Bronchial epithelial cell (primary cell): ENCODE measurements at regions not wholly inside any gene's neighbourhood (a gene's known extent, or its start where the extent isn't known, plus 50 kb on each side); places are given as distances from the start of the nearest gene placed in this dataset.
"Not testable (repeated sequence)": the region's sequence is repeated elsewhere in the genome, so short reads cannot be mapped to it uniquely, and the experiment has no call there.

Experiments used
- DNase-seq: peaks from one replicate; pipeline ENCODE4 v3.0.0-alpha.2; 2010; ENCODE audit warnings: low read depth
- FAIRE-seq: peaks from 2 replicates; lab custom pipeline; 2011; peaks lifted over from hg19 to GRCh38; lab: Jason Lieb, UNC
- H3K27me3 ChIP-seq: 2 replicates; pipeline ENCODE4 v1.5.1; 2011; ENCODE audit warnings: low read length; ENCODE audit not compliant: control insufficient read depth, insufficient read depth
- H3K36me3 ChIP-seq: 2 replicates; pipeline ENCODE4 v1.5.1; 2011; ENCODE audit warnings: low read length; ENCODE audit not compliant: control insufficient read depth, insufficient read depth
- H3K4me3 ChIP-seq: 2 replicates; pipeline ENCODE4 v1.5.1; 2011; ENCODE audit warnings: mild to moderate bottlenecking, low read depth, low read length, control low read depth
- TF ChIP-seq, protein P1 (sequence below): IDR thresholded peaks from 2 replicates; pipeline ENCODE4 v1.5.1; 2011; ENCODE audit warnings: mild to moderate bottlenecking, moderate library complexity, low read length, control low read depth, inconsistent platforms; ENCODE audit not compliant: insufficient read depth, severe bottlenecking

DNA sequence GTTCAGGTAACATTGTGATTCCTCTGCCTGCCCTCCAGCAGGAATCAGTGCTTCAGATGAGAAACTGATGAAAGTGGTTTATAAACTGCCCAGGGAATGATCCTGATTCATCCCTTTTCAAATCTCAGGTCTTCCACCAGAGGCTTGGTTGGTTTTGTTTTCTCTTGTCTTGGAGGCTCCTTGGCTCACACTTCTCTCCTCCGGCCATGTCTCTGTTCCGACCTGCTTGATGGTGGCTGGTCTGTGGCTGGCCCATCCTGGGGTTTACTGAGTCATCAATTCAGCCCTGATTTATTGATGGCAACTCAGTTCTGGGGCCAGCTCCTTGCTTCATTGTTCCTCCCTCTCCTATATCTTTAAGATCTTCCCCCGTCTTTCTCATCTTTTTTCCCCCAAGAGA lies 56.6 kb upstream of the SLC2A1 start:
- Histone ChIP-seq H3K27me3 (no peaks in the 10 kb centered on the region), H3K36me3 (no peaks in the 10 kb centered on the region), H3K4me3 (no peak overlapping the region)
- TF ChIP-seq, protein P1, sequence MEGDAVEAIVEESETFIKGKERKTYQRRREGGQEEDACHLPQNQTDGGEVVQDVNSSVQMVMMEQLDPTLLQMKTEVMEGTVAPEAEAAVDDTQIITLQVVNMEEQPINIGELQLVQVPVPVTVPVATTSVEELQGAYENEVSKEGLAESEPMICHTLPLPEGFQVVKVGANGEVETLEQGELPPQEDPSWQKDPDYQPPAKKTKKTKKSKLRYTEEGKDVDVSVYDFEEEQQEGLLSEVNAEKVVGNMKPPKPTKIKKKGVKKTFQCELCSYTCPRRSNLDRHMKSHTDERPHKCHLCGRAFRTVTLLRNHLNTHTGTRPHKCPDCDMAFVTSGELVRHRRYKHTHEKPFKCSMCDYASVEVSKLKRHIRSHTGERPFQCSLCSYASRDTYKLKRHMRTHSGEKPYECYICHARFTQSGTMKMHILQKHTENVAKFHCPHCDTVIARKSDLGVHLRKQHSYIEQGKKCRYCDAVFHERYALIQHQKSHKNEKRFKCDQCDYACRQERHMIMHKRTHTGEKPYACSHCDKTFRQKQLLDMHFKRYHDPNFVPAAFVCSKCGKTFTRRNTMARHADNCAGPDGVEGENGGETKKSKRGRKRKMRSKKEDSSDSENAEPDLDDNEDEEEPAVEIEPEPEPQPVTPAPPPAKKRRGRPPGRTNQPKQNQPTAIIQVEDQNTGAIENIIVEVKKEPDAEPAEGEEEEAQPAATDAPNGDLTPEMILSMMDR = no peak
- DNase-seq (peak; percentile 31), FAIRE-seq (no peak)

DNA sequence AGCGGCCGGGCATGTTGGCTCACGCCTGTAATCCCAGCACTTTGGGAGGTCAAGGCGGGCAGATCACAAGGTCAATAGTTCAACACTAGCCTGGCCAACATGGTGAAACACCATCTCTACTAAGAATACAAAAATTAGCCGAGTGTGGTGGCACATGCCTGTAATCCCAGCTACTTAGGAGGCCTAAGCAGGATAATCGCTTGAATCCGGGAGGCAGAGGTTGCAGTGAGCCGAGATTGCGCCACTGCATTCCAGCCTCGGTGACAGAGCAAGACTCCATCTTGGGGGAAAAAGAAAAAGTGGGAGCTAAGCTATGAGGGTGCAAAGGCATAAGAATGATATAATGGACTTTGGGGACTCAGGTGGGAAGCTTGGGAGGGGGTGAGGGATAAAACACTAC lies 55.9 kb upstream of the SLC2A1 start:
- not testable (repeated sequence) for FAIRE-seq

DNA sequence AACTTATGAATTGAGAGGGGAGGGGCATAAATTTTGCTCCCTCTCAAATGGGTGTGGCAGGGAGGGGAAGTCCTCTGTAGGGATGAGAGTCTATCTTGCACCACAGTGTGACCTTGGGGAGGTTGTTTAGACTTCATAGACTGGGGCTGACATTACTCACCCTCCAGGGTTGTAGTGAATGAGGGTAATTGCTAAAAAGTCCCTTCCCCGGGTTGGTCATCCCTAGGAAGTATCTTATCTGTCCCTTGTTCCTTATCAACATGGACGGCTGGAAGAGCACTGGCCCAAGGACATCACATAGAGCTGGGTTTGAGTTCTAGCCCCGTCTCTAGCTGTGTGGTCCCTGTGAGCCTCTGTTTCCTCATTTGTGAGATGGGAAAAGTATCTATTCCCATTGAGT lies 52.4 kb upstream of the SLC2A1 start:
- Histone ChIP-seq H3K4me3 (no peak overlapping the region), H3K27me3 (no peaks in the 10 kb centered on the region), H3K36me3 (no peaks in the 10 kb centered on the region)
- no peak for DNase-seq
- TF ChIP-seq, protein P1 = no peak
- no peak for FAIRE-seq

More for the DNA sequence above, 55.9 kb upstream of the SLC2A1 start:
- H3K4me3 ChIP-seq, DNase-seq, H3K36me3 ChIP-seq, H3K27me3 ChIP-seq: not testable (repeated sequence)

DNA sequence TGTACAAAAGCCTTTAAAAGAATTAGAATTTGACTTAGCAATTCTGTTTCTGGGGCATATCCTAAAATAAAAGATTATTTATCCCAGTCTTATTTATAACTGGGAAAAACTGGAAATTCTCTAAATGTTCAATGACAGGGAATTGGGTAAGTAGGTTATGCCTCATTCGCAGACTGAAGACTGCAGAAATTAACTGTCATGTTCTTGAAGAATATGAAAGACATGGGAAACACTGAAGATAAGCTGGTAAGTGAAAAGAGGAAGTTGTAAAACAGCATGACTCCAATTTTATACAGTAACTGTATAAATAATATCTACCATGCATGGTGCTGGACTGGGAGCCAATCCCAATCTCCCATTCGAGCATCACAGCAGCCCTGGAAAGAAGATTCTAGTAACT lies 50.6 kb upstream of the SLC2A1 start:
- TF ChIP-seq, protein P1 = no peak
- DNase-seq (no peak), FAIRE-seq (no peak)
- no peak overlapping the region for H3K4me3 ChIP-seq
- no peaks in the 10 kb centered on the region for H3K36me3 ChIP-seq
- H3K27me3 ChIP-seq = no peaks in the 10 kb centered on the region

DNA sequence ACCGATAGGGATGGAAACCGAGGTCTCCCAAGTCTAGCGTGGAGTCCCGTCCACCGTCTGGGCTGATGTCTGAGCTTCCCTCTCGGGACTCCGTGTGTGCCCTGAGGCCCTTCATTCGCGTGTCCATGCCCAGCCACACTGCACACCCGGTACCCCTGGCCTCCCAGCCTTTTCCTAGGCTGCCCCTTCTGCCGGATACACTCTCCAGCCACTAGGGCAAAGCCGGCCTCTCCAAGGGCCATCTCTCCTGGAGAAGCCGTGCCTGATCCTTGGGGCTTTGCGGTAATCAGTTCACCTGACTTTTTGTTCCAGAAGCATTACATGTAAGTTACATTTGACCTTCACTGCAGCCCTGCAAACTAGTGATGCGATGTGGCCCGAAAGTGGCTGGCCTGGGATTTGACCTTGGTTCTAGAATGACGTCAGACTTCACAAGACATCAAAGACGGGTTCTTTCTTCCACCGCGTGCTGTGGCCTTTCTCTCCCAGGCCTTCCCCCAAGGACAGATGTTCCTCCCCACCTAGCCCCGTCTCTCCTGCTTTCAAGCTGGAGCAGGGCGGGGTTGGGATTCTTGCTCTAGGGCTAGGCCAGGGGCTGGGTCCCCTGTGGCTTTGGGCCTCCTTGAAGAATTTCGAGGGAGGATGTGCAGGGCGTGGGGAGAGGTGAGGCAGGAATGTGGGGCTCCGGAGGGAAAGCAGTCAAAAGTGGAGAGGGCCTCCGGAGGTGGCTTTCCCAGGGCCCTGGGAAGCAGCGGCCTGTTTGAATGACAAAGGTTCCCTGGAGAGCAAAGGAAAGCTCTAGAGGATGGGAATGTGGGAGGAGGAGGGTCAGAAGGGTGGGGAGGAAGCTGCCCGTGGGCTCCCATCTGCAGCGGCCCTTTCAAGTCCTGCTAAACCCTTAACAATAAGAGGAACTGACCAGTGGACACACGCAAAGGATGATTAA lies 49.7 kb upstream of the SLC2A1 start:
- FAIRE-seq (no peak), DNase-seq (no peak)
- no peaks in the 10 kb centered on the region for H3K36me3 ChIP-seq
- no peaks in the 10 kb centered on the region for H3K27me3 ChIP-seq
- TF ChIP-seq, protein P1 = no peak
- H3K4me3 ChIP-seq = no peak overlapping the region
